Ishikawa (cell line): ENCODE measurements at regions not wholly inside any gene's neighbourhood (a gene's known extent, or its start where the extent isn't known, plus 50 kb on each side); places are given as distances from the start of the nearest gene placed in this dataset.

Experiments used
- CEBPB ChIP-seq: IDR thresholded peaks from 2 replicates; pipeline ENCODE4 v1.6.1; 2012
- CREB1 ChIP-seq: IDR thresholded peaks from 2 replicates; pipeline ENCODE4 v1.6.1; 2012; ENCODE audit warnings: low read depth
- EGR1 ChIP-seq: IDR thresholded peaks from 2 replicates; pipeline ENCODE4 v1.6.1; 2012
- EP300 ChIP-seq: IDR thresholded peaks from 2 replicates; pipeline ENCODE4 v1.6.1; 2012; ENCODE audit warnings: borderline replicate concordance
- FOXM1 ChIP-seq: IDR thresholded peaks from 2 replicates; pipeline ENCODE4 v1.6.1; 2012; ENCODE audit warnings: low read depth, borderline replicate concordance
- MAX ChIP-seq: IDR thresholded peaks from 2 replicates; pipeline ENCODE4 v1.6.1; 2012
- NFIC ChIP-seq: IDR thresholded peaks from 2 replicates; pipeline ENCODE4 v1.6.1; 2012
- RAD21 ChIP-seq: IDR thresholded peaks from 2 replicates; pipeline ENCODE4 v1.6.1; 2012; ENCODE audit warnings: low read depth
- REST ChIP-seq: IDR thresholded peaks from 2 replicates; pipeline ENCODE4 v1.6.1; 2012; ENCODE audit warnings: low read depth, mild to moderate bottlenecking
- TAF1 ChIP-seq: IDR thresholded peaks from 2 replicates; pipeline ENCODE4 v1.6.1; 2012; ENCODE audit warnings: low read depth, mild to moderate bottlenecking
- TCF12 ChIP-seq: IDR thresholded peaks from 2 replicates; pipeline ENCODE4 v1.6.1; 2012; ENCODE audit warnings: low read depth
- TEAD4 ChIP-seq: IDR thresholded peaks from 2 replicates; pipeline ENCODE4 v1.6.1; 2012
- YY1 ChIP-seq: IDR thresholded peaks from 2 replicates; pipeline ENCODE4 v1.6.1; 2012; ENCODE audit warnings: low read depth
- ZBTB7A ChIP-seq: IDR thresholded peaks from 2 replicates; pipeline ENCODE4 v1.6.1; 2012; ENCODE audit warnings: low read depth
- TF ChIP-seq, protein P1 (sequence below): IDR thresholded peaks from 2 replicates; pipeline ENCODE4 v1.6.1; 2012

GRCh38 chr1:166383137-166383536, 216.3 kb upstream of the FAM78B start:
- TF ChIP-seq TAF1, result no peak

DNA sequence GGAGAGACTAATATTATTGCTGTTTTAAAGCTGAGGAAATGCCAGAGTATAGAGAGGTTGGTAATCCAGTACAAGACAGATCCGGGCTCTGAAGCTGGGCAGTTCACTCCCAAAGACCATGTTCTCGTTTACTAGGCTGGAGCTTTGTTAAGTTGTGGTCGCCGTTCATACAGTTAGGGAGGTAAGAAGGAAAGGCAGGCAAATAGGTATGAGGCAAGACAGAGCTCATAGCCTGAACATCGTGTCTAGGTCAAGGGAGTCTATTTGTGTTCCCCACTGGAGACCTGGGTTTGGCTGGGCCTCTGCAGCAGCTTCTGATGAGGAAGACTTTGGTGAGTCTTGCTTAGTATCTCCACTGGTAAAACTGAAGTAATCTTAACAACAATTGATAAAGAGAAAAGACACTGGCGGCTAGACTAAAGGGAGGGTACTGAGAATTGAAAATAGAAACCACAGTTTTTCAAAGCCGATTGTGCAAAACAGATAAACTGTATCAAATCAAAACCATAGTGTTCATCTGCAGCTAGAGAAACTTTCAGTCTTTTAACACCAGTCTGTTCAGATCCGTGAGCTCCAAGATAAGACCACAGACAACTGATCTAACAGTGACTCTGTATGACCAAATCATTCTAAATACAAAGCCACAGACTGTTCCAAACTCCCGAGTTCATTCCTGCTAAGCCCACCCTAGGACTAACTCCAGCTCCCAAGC, 217.0 kb upstream of the FAM78B start:
- no peak for TF ChIP-seq RAD21
- TF ChIP-seq FOXM1, result no peak
- TF ChIP-seq ZBTB7A, result no peak
- no peak for TF ChIP-seq YY1
- no peak for TF ChIP-seq TCF12
- no peak for TF ChIP-seq TEAD4
- TF ChIP-seq NFIC, result no peak
- no peak for TF ChIP-seq CREB1

DNA sequence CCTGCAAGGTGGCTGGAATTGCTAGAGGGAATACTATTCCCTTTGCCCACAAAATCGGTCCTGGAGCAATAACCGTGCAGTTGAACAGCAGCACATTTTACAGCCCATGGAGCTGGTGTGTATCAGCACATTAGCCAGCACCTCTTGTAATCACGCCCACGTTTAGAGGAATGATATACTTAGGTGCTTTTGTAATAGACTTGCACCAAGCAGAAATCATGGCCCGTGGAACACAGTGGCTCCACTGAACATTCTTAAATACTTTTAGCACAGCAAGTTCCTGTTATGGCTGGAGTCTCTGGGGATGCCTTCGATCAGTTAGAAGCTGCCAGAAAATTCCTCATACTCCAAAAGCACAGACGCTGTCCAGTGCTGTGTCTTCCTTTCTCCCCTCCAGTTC, 218.1 kb upstream of the FAM78B start:
- TF ChIP-seq CREB1, result no peak
- no peak for TF ChIP-seq FOXM1
- TF ChIP-seq RAD21, result no peak
- TF ChIP-seq TEAD4, result no peak
- no peak for TF ChIP-seq TAF1
- TF ChIP-seq EGR1, result no peak
- TF ChIP-seq CEBPB, result no peak
- TF ChIP-seq EP300, result no peak
- TF ChIP-seq, protein P1, sequence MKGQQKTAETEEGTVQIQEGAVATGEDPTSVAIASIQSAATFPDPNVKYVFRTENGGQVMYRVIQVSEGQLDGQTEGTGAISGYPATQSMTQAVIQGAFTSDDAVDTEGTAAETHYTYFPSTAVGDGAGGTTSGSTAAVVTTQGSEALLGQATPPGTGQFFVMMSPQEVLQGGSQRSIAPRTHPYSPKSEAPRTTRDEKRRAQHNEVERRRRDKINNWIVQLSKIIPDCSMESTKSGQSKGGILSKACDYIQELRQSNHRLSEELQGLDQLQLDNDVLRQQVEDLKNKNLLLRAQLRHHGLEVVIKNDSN, result no peak

DNA sequence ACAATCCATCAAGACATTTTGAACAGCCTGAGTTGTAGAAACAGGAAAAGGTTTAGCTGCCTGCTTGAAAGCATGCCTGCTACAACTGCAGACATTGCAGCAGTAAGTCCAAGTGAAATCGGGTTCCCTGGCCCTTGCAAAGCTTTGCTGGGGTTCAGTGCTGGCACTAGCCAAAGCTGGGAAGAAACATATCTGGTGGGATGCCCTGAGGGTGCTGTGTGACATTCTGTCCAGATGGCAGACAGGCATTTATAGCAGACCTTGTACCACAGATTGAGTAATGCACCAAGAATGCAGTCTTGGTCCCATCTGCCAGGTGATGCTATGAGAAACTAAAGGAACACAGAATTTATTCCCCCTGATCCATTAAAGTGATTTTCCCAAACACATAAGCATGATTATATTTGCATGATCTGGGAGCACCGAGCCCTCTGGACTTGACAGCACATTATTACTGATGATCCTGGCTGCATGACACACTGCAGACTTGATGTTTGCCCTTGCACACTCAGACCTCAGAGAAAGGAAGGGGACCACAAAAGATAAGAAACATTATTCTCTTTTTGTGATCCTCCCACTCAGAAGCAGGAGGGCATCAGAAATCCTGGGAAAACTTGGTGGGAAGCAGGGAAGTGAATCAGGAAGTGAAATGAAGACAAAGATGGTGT, 223.7 kb upstream of the FAM78B start:
- TF ChIP-seq EP300, result no peak
- TF ChIP-seq, protein P1, result no peak
- TF ChIP-seq MAX, result no peak
- TF ChIP-seq NFIC, result no peak
- TF ChIP-seq FOXM1, result no peak
- no peak for TF ChIP-seq TCF12
- TF ChIP-seq RAD21, result no peak
- TF ChIP-seq EGR1, result no peak
- TF ChIP-seq YY1, result no peak
- TF ChIP-seq CREB1, result no peak
- TF ChIP-seq REST, result no peak
- TF ChIP-seq ZBTB7A, result no peak

- TF ChIP-seq CREB1, result no peak
These were observed 224.7 kb upstream of the FAM78B start for GRCh38 chr1:166391279-166392066.

DNA sequence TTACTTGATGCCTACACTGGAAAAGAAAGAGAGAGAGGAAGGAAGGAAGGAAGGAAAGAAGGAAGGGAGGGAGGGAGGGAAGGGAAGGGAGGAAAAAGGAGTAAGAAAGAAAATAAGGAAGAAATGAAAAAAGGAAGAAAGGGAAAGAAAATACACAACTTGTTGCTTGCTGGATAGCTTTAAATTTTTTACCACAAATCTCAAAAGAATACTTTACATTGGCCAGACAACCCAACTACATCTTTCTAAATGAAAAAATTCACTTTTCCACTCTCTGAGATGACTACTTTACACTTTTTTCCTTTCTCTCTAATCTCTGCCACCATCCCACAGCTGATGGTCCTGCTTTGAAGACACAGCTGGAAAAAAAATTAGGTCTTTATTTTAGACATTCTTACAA, 228.9 kb upstream of the FAM78B start:
- TF ChIP-seq REST, result no peak
- TF ChIP-seq EP300, result no peak
- no peak for TF ChIP-seq CEBPB
- no peak for TF ChIP-seq NFIC
- no peak for TF ChIP-seq TAF1
- no peak for TF ChIP-seq MAX
- TF ChIP-seq TCF12, result no peak
- TF ChIP-seq TEAD4, result no peak
- no peak for TF ChIP-seq CREB1
- no peak for TF ChIP-seq RAD21
- TF ChIP-seq ZBTB7A, result no peak
- TF ChIP-seq FOXM1, result no peak
- TF ChIP-seq, protein P1, result no peak
- TF ChIP-seq YY1, result no peak
- TF ChIP-seq EGR1, result no peak
